Stimulated activated CD4-positive, alpha-beta T cell treated with anti-CD3 and anti-CD28 coated beads, Interleukin-1b, Interleukin-23, amount 100 ng/mL, for 48 hours (primary cell): ENCODE measurements at regions not wholly inside any gene's neighbourhood (a gene's known extent, or its start where the extent isn't known, plus 50 kb on each side); places are given as distances from the start of the nearest gene placed in this dataset.
"Not testable (repeated sequence)": the region's sequence is repeated elsewhere in the genome, so short reads cannot be mapped to it uniquely, and the experiment has no call there.

Experiments
- DNase-seq: peaks from one replicate; pipeline ENCODE4 v3.0.0-alpha.2; 2020

DNA sequence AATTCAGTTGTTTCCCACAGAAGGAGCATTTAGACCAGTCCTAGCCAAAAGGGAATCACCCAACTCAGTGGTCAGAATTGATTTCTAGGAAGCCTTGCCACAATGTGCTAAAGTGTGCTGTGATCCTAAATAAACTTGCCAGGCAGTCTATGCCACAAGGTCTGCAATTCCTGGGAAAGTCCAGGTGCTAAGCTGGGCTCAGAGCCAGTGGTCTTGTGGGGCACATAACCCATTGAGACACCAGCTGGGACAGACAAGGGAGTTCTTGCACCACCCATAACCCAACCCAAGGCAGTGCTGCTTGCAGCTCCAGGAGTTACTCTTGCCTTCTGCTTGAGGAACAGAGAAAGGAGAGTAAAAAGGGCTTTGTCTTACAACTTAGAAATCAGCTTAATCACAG is 489.5 kb upstream of the SPRY2 start:
- DNase-seq, result no peak

DNA sequence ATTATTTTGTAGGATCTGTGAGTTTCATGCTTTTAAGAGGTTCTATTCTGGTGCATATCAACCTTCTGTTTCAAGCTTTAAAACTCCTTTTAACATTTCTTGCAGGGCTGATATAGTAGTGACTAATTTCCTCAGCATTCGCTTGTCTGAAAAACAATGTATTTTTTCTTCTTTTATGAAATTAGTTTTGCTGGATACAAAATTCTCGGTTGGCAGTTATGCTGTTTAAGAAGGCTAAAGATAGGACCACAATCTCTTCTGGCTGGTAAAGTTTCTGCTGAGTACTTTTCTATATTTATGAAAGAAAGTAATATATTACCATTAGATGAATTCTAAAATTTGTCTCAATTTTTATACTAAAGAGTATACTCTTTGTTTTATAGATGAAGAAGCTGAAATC is 487.8 kb upstream of the SPRY2 start:
- DNase-seq, result no peak

DNA sequence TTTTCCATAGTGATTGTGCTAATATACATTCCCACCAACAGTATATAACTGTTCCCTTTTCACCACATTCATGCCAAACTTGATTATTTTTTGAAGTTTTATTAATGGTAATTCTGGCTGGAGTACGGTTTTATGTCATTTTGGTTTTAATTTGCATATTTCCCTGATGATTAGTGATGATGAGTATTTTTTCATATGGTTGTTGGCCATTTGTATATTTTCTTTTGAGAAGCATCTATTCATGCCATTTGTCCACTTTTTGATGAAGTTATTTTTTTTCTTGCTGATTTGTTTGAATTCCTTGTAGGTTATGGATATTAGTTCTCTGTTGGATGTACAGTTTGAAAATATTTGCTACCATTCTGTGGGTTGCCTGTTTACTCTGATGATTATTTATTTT is 484.4 kb upstream of the SPRY2 start:
- no peak for DNase-seq

DNA sequence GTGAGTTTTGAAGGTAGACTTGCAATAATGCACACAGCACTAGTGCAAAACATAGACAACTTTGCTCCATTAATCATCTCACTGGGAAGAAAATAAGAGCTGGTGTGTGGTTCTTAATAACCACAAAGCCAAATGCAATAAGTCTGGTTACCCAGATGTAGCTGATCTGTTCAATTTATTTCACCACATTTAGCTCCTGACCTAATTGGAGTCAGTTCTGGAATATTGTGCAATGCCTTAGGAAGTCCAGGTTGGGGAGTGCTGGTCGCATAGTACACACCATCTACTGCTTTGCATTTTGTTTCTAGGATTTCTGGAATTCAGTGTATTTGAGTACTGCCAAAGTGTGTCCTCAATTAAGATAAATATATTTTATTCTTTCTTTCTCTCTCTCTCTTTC is 483.3 kb upstream of the SPRY2 start:
- no peak for DNase-seq

DNA sequence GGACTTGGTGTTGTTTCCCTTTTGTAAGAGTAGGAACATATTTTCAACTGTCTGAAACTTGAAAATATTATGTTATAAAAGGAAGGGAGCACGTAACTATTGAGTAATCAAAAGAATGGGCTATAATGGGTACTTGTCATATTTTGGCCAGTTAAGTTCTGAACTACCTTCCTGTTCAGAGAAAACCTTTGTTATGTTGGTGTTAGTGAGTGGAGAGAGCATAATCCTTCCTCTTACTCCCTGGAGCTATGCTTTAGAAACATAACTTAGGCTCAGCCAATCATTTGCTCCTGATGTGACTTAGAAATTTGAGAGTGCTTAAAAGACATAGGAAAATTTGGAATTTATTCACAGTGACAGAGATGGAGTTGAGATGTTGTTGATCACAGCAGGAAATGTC is 482.5 kb upstream of the SPRY2 start:
- no peak for DNase-seq

DNA sequence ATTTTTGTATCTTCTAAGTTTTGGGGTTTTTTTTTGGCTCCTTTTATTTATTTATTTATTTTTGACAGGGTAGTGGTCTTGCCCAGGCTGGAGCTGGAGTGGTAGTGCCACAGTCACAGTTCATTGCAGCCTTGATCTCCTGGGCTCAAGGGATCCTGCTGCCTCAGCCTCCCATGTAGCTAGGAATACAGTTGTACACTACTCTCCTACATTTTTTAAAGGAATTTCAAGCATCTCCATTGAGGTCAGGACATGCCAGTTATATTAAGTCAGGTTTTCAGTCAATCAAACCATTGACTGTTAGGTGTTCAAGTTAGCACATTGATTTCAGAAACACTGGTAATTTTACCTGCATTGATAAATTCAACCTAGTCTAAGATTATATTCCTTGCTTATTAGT is 480.5 kb upstream of the SPRY2 start:
- no peak for DNase-seq

DNA sequence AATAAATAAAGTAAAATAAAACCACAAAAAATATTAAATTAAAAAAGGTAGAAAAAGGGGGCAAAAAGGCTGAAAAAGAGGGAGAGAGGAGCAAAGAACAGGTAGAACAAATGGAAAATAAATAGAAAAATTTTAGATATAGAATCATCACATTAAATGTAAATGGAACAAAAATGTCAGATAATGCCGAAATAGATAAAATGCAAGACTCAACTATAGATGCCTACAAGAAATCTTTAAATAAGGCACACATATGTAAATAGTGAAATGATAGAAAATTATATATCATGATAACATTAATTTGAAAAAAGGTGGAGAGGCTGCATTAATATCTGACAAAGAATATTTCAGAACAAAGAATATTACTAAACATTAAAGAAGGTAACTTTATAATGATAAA is 477.1 kb upstream of the SPRY2 start:
- DNase-seq, result no peak

DNA sequence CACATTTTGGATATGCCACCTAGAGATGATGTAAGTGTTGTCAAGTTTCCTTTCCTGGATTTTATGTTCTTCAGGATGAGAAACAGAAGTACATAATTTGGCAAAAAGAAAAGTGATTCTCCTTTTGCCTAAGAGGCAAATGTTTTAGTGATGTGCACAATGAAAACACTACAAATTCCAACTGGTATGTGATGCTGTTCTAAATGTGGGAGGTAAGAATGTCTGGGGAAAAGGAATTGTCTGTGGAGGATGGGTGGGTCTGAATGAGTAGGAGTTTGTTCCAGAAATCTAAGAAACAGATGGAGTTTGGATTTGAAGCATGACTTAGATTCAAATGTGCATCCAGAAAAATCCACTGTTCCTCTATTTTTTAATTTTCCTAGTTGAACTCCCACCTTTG is 473.6 kb upstream of the SPRY2 start:
- no peak for DNase-seq

DNA sequence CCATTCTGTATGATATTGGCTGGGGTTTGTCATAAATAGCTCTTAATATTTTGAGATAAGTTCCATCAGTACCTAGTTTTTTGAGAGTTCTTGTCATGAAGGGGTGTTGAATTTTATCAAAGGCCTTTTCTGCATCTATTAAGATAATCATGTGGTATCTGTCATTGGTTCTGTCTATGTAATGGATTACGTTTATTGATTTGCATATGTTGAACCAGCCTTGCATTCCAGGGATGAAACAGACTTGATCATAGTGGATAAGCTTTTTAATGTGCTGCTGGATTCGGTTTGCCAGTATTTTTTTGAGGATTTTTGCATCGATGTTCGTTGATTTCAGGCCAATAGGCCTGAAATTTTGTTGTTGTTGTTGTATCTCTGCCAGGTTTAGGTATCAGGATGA is 469.4 kb upstream of the SPRY2 start:
- not testable (repeated sequence) for DNase-seq

DNA sequence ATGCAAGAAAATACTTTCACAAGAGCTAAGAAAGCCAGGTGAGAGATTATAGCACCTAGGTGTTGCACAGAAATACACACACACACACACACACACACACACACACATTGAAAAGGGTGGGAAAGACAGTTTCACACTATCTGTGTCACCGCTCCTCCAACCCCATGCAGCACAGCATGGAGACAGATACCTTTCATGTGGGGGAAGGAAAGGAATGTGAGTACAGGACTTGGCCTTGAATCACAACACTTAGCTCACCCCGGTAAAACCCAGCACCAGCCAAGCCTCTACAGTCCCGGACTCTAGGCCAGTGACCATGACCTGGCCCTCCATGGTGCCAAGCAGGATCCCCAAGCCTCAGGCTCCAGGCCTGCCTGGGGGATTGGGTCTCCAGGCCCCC is 462.0 kb upstream of the SPRY2 start:
- DNase-seq, result no peak

DNA sequence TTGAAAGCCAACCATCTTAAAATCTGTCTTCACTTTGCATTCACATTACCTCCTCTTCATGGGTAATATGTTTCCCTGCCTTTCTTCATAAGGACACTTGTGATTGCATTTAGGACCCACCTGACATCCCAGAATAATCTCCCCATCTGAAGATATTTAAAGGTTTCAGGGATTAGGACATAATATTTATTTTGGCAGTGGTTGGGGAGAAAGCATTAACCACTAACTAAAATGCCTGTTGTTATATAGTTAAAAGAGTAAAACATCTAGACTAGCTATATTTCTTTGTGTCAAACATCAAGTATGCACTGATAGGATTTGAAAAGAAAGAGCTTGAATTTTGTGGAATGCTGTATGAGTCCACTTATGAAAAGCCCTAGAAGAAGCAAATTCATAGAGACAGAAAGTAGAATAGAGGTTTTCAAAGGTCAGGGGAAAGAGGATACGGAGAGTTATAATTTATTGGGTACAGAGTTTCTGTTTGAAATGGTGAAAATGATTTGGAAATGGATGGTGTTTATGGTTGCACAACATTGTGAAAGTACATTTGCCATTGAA is 457.7 kb upstream of the SPRY2 start:
- DNase-seq, result no peak

DNA sequence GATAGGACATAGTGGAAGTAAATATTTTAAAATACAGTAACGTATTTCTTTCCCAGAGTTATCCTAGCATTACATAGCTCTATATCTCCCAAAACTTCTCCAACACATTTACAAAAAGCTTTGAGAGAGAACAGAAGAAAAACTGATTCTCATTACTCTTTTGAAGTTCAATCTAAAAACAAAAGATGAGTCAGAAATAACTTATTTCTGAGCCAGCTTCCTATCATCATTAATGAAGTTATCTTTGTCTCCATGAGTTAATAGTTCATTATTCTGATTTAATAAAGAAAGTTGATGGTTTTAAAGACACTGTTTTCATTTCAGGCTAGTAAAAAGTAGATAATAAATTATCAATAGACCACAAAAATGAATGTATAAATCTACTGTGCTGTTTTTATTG is 446.7 kb upstream of the SPRY2 start:
- no peak for DNase-seq

DNA sequence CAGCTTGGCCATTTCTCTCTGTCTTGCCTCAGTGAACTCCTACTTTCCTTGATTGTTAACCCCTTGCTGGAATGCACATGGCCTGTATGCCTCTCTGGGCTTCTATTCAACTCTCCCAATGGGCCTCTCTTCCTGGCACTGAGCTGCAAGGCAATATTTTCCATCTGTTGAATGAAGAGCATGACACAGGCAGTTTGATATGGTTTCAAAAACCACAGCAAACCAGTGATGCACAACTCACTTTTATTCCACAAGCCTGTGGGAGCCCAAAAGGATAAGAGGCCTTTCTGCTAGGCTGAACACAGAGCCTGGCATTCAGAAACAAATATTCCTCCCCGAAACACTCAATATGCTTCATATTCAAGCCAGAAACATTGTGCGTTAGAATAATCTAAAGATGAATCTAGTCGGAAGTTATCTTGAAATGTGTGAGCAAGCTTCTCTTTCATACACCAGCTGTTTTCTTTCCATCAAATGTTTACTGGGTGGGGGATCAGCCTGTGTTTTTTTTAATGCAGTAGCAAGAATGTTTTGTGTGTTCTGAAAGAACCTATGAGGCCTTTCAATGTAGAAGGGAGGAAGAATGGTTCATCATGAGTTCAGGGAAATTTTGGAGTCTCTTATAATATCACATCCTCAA is 443.1 kb upstream of the SPRY2 start:
- no peak for DNase-seq

DNA sequence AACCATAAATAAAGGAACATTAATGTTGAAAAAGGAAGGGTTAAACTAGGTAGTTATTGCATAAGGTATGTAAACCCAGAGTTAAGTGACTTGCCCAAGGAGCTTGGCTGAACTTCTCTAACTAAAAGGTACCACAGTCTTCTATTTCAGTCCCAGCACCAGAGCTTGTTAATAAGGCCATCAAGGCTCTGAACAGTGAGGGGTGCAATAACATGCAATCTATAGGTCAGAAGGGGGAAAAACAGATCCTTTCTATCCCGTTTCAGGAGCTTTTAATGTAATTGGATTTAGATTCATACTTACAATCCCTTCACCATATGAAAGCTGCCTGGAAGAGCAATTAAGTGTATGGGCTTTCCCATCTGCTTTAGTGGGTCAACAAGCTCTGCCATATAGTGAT is 441.5 kb upstream of the SPRY2 start:
- DNase-seq, result no peak

DNA sequence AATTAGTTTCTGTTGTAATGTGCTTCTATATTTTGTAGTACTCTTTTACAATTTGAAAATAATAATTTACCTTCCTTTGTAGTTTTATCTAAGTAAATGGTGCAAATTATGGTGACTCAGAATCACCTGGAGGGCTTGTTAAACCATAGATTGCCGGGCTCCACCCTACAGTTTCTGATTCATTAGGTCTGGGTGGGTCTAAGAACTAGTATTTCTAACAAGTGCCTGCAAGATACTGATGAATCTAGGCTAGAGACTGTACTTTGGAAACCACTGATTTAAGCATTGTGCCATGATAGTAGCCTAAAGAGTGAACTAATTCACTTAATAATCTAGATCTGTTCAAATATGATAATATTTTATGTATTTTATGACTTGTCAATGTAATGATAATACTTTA is 437.4 kb upstream of the SPRY2 start:
- no peak for DNase-seq

DNA sequence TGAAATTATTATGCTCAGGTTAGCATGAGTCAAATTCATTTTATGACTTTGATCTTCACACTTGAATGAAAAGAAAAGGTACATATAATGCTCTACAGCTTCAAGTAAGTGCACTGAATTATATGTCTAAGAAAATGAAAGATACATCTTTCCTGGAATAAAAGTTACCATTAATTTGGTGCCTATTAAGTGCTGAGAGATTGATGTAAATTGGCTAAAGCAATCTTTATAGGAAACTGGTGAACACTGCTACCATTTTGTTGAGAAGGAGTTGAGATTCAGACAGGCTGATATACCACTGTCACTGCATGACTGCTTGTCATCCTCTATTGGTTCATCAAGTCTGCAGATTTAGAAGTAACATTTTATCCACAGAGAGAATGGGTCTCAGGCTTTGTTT is 416.8 kb upstream of the SPRY2 start:
- DNase-seq, result no peak

DNA sequence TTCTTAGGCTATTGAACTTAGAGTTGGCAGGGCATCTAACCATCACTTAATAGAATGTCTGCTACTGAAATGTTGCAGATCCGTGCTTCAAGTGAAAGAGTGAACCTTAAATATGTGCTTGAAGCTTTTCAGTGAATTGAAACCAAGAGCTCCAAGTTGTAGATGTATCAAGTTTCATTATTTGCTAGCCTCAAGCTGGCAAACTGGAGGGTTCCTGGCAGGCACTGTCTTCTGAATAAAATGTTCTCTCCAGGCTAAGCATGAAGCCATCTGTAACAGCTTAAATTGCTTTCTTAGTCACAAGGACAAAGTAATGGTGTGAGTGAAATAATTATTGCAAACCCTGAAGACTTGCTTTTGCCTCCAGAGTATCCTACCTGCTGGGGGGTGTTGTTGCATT is 415.0 kb upstream of the SPRY2 start:
- DNase-seq, result no peak

DNA sequence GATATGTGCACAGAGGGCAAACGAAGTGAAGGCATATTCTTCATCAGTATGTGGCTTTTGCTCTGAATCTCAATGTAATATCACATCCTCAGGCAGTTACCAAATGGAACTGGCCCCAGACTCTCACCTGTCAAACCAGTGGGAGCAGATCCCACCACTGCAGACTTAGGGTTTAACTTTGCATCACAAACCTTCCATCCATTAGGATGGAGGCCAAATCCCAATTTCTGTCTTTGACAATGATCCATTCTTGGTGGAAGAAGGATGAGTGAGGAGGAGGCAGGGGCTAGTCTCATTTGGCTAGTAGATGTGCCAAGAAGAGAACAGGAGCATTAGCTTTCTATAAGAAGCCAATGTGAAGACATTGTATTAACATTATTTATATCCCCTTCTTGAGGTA is 413.5 kb upstream of the SPRY2 start:
- no peak for DNase-seq

DNA sequence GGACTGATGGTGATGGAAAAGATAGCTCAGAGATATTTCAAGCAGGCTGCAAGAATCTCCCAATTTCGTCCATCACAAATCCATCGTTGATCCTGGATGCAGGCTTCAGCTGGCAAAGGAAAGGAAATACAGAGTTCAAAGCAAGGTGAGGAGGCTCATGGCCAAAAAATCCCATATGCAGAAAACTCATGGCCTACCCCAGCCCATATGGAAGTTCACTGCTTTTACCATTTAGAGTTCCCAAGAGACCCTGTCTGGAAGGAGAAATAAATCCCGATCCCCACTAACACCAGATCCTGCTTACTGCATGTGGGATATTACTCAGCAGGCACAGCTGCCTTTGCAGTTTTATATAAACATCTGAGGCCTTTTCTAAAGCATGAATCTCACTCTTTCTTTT is 412.9 kb upstream of the SPRY2 start:
- DNase-seq, result no peak

DNA sequence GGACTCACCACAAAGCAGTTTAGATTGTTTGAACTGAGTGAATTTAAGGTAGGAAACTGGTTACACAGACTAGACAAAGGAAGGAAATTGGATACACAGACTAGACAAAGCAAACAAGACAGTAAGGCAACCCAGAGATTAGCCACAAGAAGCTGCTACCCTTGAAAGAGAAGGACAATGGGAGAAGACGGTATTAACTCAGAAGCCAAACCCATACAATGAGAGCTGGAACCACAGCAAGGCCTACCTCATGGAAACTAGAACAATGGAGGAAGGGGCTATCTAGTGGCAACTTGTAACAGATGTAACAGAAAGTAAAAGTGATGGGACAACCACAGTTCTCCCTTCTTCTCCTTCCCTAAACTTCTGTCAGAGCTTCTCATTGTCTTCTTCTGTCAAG is 410.9 kb upstream of the SPRY2 start:
- no peak for DNase-seq

DNA sequence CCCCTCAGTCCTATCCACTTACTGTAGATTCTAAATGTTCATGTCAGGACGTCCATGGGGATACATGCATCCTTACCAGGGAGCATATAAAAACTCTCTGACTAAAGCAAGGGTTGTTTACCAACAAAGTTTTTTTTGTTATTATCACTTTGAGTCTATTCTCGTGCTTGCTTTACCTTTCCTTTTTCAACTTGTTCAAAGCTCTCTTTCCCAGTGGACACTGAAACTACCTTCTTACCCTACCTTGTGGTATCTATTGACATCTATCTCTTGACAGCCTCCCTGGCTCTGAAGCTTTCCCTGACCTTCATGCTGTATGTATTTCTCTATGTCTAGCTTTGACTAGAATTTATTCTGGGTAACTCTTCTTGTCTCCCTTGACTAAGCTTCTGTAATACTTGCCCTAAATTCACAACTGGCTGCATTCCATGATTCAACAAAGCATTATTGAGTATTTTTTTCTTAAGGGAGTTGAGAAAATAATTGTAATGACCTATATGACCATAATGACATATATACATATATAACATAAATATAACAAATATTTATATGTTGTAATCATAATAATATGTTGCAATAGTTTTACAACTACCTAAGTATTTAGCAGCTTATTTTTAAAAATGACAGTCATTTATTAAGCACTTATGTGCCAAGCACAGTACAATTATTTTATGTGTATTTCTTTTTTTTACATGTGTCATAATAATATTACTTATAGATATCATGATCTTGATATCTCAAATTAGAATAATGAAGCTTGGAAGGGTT is 403.4 kb upstream of the SPRY2 start:
- no peak for DNase-seq

DNA sequence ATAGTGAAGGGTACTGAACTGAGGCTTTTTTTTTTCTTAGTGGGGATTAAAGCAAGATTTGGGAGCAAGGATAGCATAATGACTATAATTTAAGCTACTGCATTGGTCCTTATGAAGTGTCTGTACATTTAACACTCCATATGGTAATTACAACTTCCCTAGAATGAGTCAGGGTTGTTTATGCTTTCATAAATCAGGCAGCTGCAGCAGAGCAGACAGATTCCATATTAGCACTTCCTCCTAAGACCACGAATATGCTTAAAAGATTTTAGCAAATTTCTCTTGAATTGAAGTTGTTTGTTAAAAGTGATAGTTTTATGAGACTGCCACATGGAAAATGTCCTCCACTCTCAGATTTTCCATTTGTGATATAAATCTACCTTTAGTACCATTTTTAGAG is 401.1 kb upstream of the SPRY2 start:
- DNase-seq, result no peak

DNA sequence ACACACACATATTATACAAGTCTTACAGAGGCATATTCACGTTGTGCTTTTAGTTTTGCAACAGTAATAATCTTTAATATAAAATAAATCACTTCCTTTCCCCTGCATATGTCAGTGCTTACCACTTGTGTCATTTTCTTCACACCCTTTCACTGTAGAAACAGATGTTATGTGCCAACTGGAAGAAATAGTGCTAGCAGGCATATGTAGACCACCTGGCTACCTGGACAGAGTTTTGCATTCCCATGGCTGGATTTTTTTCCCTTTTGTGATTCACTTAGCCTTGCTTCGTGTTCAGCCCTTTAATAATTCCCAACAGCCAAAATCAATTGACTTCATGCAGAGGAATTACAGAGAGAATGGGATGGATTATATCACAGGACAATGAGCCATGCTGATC is 399.1 kb upstream of the SPRY2 start:
- DNase-seq, result no peak

DNA sequence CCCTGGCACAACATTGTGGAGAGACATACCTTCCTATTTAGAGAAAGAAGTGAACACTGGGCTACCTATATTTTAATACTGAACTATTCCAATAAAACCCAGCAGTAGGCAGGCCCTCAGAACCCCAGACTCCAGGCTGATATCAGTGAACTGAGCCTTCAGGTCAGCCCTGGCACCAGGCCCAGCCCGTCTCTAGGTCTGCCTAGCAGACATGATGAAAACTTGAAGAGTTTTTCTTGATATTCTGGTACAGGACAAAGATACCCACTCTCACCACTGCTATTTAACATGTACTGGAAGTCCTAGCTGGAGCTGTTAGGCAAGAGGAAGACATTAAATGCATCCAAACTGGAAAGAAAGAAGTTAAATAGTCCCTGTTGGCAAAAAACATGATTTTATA is 396.6 kb upstream of the SPRY2 start:
- DNase-seq, result no peak
